ENCODE measurements at regions not wholly inside any gene's neighbourhood (a gene's known extent, or its start where the extent isn't known, plus 50 kb on each side); places are given as distances from the start of the nearest gene placed in this dataset.

DNA sequence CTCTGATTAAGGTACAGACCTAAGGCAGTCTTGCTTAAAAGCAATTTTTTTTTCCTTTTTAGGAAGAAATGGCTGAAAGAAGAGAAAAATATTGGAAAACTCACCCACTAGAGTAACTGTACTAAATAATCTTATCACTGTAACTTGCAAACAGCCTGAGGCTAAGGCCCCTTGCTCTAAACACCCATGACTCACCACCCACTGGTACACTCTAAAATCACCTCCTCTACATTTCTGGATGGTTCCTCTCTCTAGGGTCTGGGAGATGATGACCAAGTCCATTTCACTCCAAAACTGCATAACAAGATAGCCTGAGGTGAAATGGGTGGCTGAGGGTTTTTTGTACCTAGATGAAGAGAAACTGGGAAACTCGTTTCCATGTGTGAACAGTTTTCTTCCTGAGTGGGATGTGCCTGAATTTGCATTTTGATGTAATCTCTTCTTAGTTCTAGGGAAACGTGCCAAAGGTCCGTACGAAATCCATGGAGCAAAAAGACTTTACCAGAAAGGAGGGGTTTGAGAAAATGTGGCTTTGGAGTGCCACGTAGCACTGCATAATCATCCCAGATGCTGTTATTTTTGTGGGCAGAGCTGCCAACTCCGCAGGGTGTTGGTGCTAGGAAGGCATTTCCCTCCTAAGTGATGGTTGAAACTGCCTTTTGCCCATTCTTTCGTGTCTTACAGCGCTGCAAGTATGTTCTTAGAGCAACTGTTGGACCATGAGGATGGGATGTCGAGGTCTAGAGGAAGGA is 113.5 kb upstream of the C10orf90 start:
- TF ChIP-seq, protein P1, sequence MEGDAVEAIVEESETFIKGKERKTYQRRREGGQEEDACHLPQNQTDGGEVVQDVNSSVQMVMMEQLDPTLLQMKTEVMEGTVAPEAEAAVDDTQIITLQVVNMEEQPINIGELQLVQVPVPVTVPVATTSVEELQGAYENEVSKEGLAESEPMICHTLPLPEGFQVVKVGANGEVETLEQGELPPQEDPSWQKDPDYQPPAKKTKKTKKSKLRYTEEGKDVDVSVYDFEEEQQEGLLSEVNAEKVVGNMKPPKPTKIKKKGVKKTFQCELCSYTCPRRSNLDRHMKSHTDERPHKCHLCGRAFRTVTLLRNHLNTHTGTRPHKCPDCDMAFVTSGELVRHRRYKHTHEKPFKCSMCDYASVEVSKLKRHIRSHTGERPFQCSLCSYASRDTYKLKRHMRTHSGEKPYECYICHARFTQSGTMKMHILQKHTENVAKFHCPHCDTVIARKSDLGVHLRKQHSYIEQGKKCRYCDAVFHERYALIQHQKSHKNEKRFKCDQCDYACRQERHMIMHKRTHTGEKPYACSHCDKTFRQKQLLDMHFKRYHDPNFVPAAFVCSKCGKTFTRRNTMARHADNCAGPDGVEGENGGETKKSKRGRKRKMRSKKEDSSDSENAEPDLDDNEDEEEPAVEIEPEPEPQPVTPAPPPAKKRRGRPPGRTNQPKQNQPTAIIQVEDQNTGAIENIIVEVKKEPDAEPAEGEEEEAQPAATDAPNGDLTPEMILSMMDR (IDR thresholded peaks at IDR 0.05) = no peak
- TF ChIP-seq ZFX (IDR thresholded peaks at IDR 0.05; ENCODE audit: borderline replicate concordance) = no peak
